Transverse colon (tissue), 4 donors: ENCODE measurements at regions not wholly inside any gene's neighbourhood (a gene's known extent, or its start where the extent isn't known, plus 50 kb on each side); places are given as distances from the start of the nearest gene placed in this dataset.

ENCODE experiments used
- DNase-seq: peaks from one replicate; pipeline ENCODE4 v3.0.0-alpha.2; 2019
- H3K27ac ChIP-seq, 4 donors: fragments of 200-600 bp; sonication (generic); 2 replicates each; pipeline ENCODE4 v1.5.1; 2016 to 2018; ENCODE audit warnings: inconsistent platforms in 4 of 4
- H3K27me3 ChIP-seq: fragments of 200-600 bp; sonication (generic); 2 replicates; pipeline ENCODE4 v1.5.1; 2017; ENCODE audit warnings: inconsistent platforms
- H3K36me3 ChIP-seq, 4 donors: fragments of 200-600 bp; sonication (generic); 2 replicates each; pipeline ENCODE4 v1.5.1; 2017 to 2019; ENCODE audit warnings: inconsistent platforms in 4 of 4
- H3K4me1 ChIP-seq, 4 donors: fragments of 200-600 bp; sonication (generic); 2 replicates each; pipeline ENCODE4 v1.5.1; 2017 to 2020; ENCODE audit warnings: inconsistent platforms in 4 of 4
- H3K4me3 ChIP-seq, 4 donors: fragments of 200-600 bp; sonication (generic); 1 replicate in 1 of 4; 2 replicates in 3 of 4; pipeline versions ENCODE4 v1.5.1 to v1.6.1; 2017 to 2019; ENCODE audit warnings: inconsistent platforms in 4 of 4
- H3K9me3 ChIP-seq, 2 donors: fragments of 200-600 bp; sonication (generic); 2 replicates each; pipeline ENCODE4 v1.5.1; 2017 to 2019; ENCODE audit warnings: inconsistent platforms in 2 of 2
- CTCF ChIP-seq, 5 experiments: fragments of 200-600 bp in 3 of 5; fragments of 450-650 bp in 2 of 5; sonication (generic) in 3 of 5; IDR thresholded peaks; 1 replicate in 2 of 5; 2 replicates in 3 of 5; pipeline ENCODE4 v1.5.1; 2016 to 2017; ENCODE audit warnings: antibody characterized with exemption in 5 of 5, inconsistent platforms in 3 of 5, mild to moderate bottlenecking in 2 of 5, moderate library complexity in 1 of 5
- EP300 ChIP-seq: sonication (generic); formaldehyde crosslinking; IDR thresholded peaks from one replicate; pipeline ENCODE4 v1.6.1; 2017; ENCODE audit warnings: antibody characterized with exemption, low read depth
- POLR2A ChIP-seq: fragments of 450-650 bp; IDR thresholded peaks from one replicate; pipeline ENCODE4 v1.6.1; 2016; ENCODE audit warnings: antibody characterized with exemption, mild to moderate bottlenecking, moderate library complexity
- POLR2AphosphoS5 ChIP-seq, 3 donors: sonication (generic); formaldehyde crosslinking; IDR thresholded peaks; one replicate each; pipeline ENCODE4 v1.6.1; 2016; ENCODE audit warnings: antibody characterized with exemption in 3 of 3
- WGBS, 2 donors: methylation state at CpG; one replicate each; pipeline ENCODE4 v1.1.5; 2018; ENCODE audit warnings: low coverage in 1 of 2; 5-methylcytosine and 5-hydroxymethylcytosine counted together
- in situ Hi-C, 4 donors: fragments of 200-750 bp; cut with MboI; loops; one replicate each; pipeline versions ENCODE4 v1.15.0 to v1.15.1; 2017; ENCODE audit warnings: low sequenced_read_pairs in 3 of 4, low pct_ligation_motif_present in 1 of 4, low pct_unique_long_range_greater_than_20kb in 1 of 4
- intact Hi-C: fragments of 100-400 bp; cut with DNase I; formaldehyde crosslinking; loops from one replicate; pipeline ENCODE4 v1.15.1; 2023; ENCODE audit warnings: low total_unique reads

DNA sequence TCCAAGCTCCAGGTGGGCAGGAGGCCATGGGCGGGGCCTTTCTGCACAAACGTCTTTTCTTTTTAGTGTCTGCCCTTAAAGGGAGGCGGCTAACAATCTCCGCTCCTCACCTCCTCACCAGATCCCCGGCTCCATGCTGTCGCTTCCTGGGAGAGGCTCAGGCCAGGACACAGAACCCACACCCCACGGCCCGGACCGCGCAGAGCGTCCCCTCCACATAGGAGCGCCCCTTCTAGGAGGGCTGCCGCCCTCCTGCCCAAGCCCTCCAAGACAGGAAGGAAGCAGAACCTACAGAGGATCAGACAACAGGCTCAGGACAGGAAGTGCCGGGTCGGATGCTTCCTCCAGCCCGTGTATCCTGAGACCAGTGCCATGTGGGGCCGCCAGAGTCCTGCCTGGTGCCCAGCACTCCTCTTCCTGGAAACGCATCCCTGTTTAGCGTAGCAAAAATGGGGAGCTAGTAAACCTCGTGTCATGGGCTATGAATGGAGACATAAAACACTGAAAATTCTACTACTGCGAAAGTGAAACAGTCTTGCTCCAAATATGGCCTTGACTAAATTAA lies 83.2 kb upstream of the ATP10A start:
- in situ Hi-C loops: loop anchor here in 2 of 4 donors (25.0 kb wide), 2 partner anchors 209 to 434 kb away; no protein-coding TSS in a partner anchor
- Histone ChIP-seq H3K27ac (no peak overlapping the region), H3K4me3 (no peak overlapping the region), H3K27me3 (no peaks in the 10 kb centered on the region), H3K36me3 (no peaks in the 10 kb centered on the region), H3K4me1 (peaks cover 0 to 6% (median 0%) of the 10 kb centered on the region in 4 donors), H3K9me3 (no peaks in the 10 kb centered on the region)
- WGBS, 2 donors: 57 to 69% methylated on average over 3 to 21 of the region's 21 CpGs
- TF ChIP-seq POLR2A (no peak), POLR2AphosphoS5 (IDR thresholded peaks at IDR 0.05) (no peak)
- intact Hi-C loops: no loop called here
- no peak for DNase-seq

DNA sequence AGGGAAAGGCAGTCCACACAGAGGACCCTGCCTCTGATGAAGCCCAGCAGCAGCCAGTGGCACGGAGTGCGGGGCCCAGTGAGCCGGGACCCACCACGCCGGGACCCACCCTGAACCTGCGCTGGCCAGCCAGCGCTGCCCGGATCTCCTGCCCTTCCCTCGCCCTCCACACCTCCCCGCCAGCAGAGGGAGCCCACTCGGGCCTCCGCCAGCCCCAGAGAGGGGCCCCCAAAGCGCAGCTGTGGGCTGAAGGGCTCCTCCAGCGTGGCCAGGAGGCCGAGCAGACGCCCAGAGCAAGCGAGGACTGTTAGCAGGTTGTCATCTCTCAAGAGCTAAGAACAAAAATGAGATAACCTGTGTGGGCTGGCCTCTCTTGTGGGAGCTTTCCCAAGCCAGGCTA lies 81.3 kb upstream of the ATP10A start:
- intact Hi-C loops (no loop called here), in situ Hi-C loops (loop anchor here in 2 of 4 donors (25.0 kb wide), 2 partner anchors 207 to 432 kb away; no protein-coding TSS in a partner anchor)
- no peaks in the 10 kb centered on the region for H3K36me3 ChIP-seq
- no peaks in the 10 kb centered on the region for H3K9me3 ChIP-seq
- no peak overlapping the region for H3K27ac ChIP-seq
- peaks cover 0 to 6% (median 0%) of the 10 kb centered on the region in 4 donors for H3K4me1 ChIP-seq
- WGBS, 2 donors: 82% methylated on average over 17 of the region's 17 CpGs; no CpG with 5 or more reads in 1 of the 2 donors
- TF ChIP-seq CTCF (IDR thresholded peaks at IDR 0.05): no peak
- TF ChIP-seq POLR2A: no peak
- no peak for TF ChIP-seq EP300
- no peak for TF ChIP-seq POLR2AphosphoS5 (IDR thresholded peaks at IDR 0.05)
- H3K4me3 ChIP-seq: no peak overlapping the region
- H3K27me3 ChIP-seq: no peaks in the 10 kb centered on the region
- DNase-seq: no peak

DNA sequence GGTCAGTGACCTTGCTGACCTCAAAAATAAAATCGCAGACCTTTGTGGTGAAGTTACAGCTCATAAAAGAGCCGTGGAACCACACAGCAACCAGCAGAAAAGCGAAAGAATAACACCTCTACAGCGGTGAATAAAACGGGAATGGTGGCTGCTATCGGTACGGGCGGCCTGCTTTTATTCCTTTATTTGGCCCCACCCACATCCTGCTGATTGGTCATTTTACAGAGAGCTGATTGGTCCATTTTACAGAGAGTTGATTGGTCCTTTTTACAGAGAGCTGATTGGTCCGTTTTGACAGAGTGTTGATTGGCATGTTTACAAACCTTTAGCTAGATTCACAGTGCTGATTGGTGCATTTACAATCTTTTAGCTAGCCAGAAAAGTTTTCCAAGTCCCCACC lies 80.7 kb upstream of the ATP10A start:
- TF ChIP-seq CTCF (IDR thresholded peaks at IDR 0.05) (no peak), EP300 (no peak), POLR2AphosphoS5 (IDR thresholded peaks at IDR 0.05) (no peak), POLR2A (no peak)
- Histone ChIP-seq H3K27me3 (no peaks in the 10 kb centered on the region), H3K9me3 (no peaks in the 10 kb centered on the region), H3K36me3 (no peaks in the 10 kb centered on the region), H3K4me1 (peaks cover 0 to 6% (median 0%) of the 10 kb centered on the region in 4 donors), H3K27ac (no peak overlapping the region), H3K4me3 (no peak overlapping the region)
- DNase-seq: no peak
- intact Hi-C loops: no loop called here
- in situ Hi-C loops: loop anchor here in 2 of 4 donors (25.0 kb wide), 2 partner anchors 207 to 432 kb away; no protein-coding TSS in a partner anchor
- 77 to 100% methylated on average over 1 to 9 of the region's 9 CpGs for WGBS, 2 donors

DNA sequence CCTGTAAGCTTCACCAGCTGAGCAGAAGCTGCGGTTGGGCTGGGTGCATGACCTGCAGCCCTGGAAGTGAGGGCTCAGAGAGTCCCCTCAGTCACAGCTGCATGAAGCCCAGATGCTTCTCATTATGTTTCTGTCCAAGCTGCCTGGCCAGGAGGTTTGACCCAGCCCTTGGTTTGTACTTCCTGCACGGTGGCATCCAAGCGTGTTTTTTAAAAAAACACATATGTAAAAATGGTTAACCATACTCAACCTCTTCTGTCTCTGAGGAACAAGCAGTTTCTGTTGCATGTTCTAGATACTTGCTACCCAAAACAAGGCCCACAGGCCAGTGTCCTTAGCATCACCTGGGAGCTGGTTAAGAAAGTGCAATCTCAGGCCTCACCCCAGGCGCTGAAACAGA lies 76.0 kb upstream of the ATP10A start:
- Histone ChIP-seq H3K27me3 (no peaks in the 10 kb centered on the region), H3K4me3 (no peak overlapping the region), H3K36me3 (no peaks in the 10 kb centered on the region), H3K9me3 (no peaks in the 10 kb centered on the region), H3K27ac (no peak overlapping the region), H3K4me1 (no peaks in the 10 kb centered on the region)
- WGBS, 2 donors: 58 to 73% methylated on average over 2 to 4 of the region's 4 CpGs
- TF ChIP-seq POLR2A (no peak), CTCF (IDR thresholded peaks at IDR 0.05) (no peak), EP300 (no peak), POLR2AphosphoS5 (IDR thresholded peaks at IDR 0.05) (no peak)
- intact Hi-C loops: loop anchor here (10.0 kb wide), 1 partner anchor 244 kb away; no protein-coding TSS in a partner anchor
- DNase-seq: no peak
- in situ Hi-C loops: loop anchor here in 2 of 4 donors (25.0 kb wide), 2 partner anchors 202 to 427 kb away; no protein-coding TSS in a partner anchor

DNA sequence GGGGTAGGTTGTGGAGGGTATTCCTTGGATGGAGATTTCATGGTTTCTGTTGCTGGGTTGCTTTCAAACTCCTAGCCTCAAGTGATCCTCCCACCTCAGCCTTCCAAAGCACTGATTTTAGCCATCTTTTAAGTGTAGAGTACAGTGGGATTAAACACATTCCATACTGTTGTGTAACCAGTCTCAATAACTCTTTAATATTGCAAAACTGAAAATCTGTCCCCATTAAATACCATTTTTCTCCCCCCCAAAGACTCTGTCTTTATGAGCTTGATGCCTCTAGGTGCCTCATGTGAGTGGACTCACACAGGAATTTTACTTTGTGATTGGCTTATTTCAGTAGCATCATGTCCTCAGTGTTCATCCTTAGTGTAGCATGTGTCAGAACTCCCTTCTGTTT lies 74.7 kb upstream of the ATP10A start:
- no peaks in the 10 kb centered on the region for H3K27me3 ChIP-seq
- intact Hi-C loops (loop anchor here (10.0 kb wide), 1 partner anchor 243 kb away; no protein-coding TSS in a partner anchor), in situ Hi-C loops (loop anchor here in 2 of 4 donors (25.0 kb wide), 2 partner anchors 200 to 425 kb away; no protein-coding TSS in a partner anchor)
- DNase-seq: no peak
- H3K4me3 ChIP-seq: no peak overlapping the region
- no peaks in the 10 kb centered on the region for H3K9me3 ChIP-seq
- H3K4me1 ChIP-seq: no peaks in the 10 kb centered on the region
- TF ChIP-seq POLR2A: no peak
- no peak for TF ChIP-seq CTCF (IDR thresholded peaks at IDR 0.05)
- TF ChIP-seq EP300: no peak
- TF ChIP-seq POLR2AphosphoS5 (IDR thresholded peaks at IDR 0.05): no peak
- no peaks in the 10 kb centered on the region for H3K36me3 ChIP-seq
- no peak overlapping the region for H3K27ac ChIP-seq
